Prostate gland (tissue), 2 donors: ENCODE measurements at regions not wholly inside any gene's neighbourhood (a gene's known extent, or its start where the extent isn't known, plus 50 kb on each side); places are given as distances from the start of the nearest gene placed in this dataset.
A peak's percentile ranks its signal among the peaks of the same experiment; 100 is the strongest.

Experiments used
- DNase-seq: peaks from one replicate; pipeline ENCODE4 v3.0.0-alpha.2; 2019; ENCODE audit warnings: low spot score
- H3K27ac ChIP-seq, 2 donors: fragments of 200-600 bp; sonication (generic); 2 replicates each; pipeline ENCODE4 v1.5.1; 2017 to 2019
- H3K27me3 ChIP-seq: fragments of 200-600 bp; sonication (generic); replicated peaks from 2 replicates; pipeline ENCODE4 v1.5.1; 2019; ENCODE audit not compliant: insufficient read depth
- H3K36me3 ChIP-seq, 2 donors: fragments of 200-600 bp; sonication (generic); 1 replicate in 1 of 2; 2 replicates in 1 of 2; pipeline versions ENCODE4 v1.5.1 to v1.8.1; 2017 to 2019
- H3K4me1 ChIP-seq: fragments of 200-600 bp; sonication (generic); replicated peaks from 2 replicates; pipeline ENCODE4 v1.5.1; 2019
- H3K4me3 ChIP-seq, 2 donors: fragments of 200-600 bp; sonication (generic); 2 replicates each; pipeline ENCODE4 v1.5.1; 2017 to 2019
- H3K9me3 ChIP-seq: fragments of 200-600 bp; sonication (generic); 2 replicates; pipeline ENCODE4 v1.5.1; 2017
- CTCF ChIP-seq, 4 experiments: fragments of 200-600 bp in 2 of 4; fragments of 450-650 bp in 2 of 4; sonication (generic) in 2 of 4; IDR thresholded peaks; 1 replicate in 3 of 4; 2 replicates in 1 of 4; pipeline ENCODE4 v1.5.1; 2016 to 2019; ENCODE audit warnings: antibody characterized with exemption in 4 of 4, mild to moderate bottlenecking in 2 of 4, moderate library complexity in 2 of 4
- POLR2A ChIP-seq: fragments of 450-650 bp; IDR thresholded peaks from one replicate; pipeline ENCODE4 v1.6.1; 2016; ENCODE audit warnings: antibody characterized with exemption, mild to moderate bottlenecking
- POLR2AphosphoS5 ChIP-seq: sonication (generic); formaldehyde crosslinking; IDR thresholded peaks from one replicate; pipeline ENCODE4 v1.6.1; 2017; ENCODE audit warnings: antibody characterized with exemption
- WGBS: methylation state at CpG from one replicate; pipeline ENCODE4 v1.1.5; 2018; 5-methylcytosine and 5-hydroxymethylcytosine counted together
- intact Hi-C: fragments of 100-400 bp; cut with DNase I; formaldehyde crosslinking; loops from one replicate; pipeline ENCODE4 v1.14.2; 2022

- WGBS, result 63% methylated on average over 8 of the region's 8 CpGs
- Histone ChIP-seq H3K4me1 (peaks cover 13% of the 10 kb centered on the region), H3K36me3 (no peaks in the 10 kb centered on the region), H3K4me3 (no peak overlapping the region), H3K27me3 (no peaks in the 10 kb centered on the region), H3K27ac (peak overlapping the region; percentile 41 to 50), H3K9me3 (no peaks in the 10 kb centered on the region)
- intact Hi-C loops, result no loop called here
- TF ChIP-seq POLR2AphosphoS5, result no peak
- no peak for TF ChIP-seq CTCF (IDR thresholded peaks at IDR 0.05)
- TF ChIP-seq POLR2A, result no peak
- DNase-seq, result no peak
Observed at GRCh38 chr12:124726596-124727263, 136.9 kb downstream of the SCARB1 start.

- Histone ChIP-seq H3K27me3 (no peaks in the 10 kb centered on the region), H3K4me3 (no peak overlapping the region), H3K4me1 (peaks cover 12% of the 10 kb centered on the region), H3K36me3 (no peaks in the 10 kb centered on the region), H3K27ac (no peak overlapping the region), H3K9me3 (no peaks in the 10 kb centered on the region)
- TF ChIP-seq POLR2A (no peak), POLR2AphosphoS5 (no peak), CTCF (IDR thresholded peaks at IDR 0.05) (no peak)
- intact Hi-C loops, result no loop called here
- 92% methylated on average over 7 of the region's 7 CpGs for WGBS
- DNase-seq, result no peak
Observed at GRCh38 chr12:124725597-124726237, 137.9 kb downstream of the SCARB1 start.

DNA sequence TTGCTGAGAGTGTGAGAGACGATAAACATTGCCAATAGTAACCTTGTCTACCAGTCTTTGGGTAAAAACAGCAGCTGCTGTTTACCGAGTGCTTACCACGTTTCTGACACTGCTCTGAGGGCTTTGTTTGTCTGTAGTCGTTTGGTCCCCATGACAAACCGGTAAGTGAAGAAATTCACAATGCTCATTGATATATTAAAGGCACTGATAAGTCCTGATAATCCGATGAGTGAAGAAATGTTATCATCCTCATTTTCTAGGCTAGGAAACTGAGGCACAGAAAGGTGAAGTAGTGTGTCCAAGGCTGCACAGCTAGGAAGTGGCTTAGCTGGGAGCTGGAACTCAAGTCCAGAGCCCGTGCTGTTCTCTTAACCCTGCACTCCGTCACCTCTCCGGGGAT, 138.6 kb downstream of the SCARB1 start:
- no peaks in the 10 kb centered on the region for H3K9me3 ChIP-seq
- H3K27ac ChIP-seq, result no peak overlapping the region
- 86% methylated on average over 9 of the region's 9 CpGs for WGBS
- H3K27me3 ChIP-seq, result no peaks in the 10 kb centered on the region
- TF ChIP-seq POLR2A (no peak), POLR2AphosphoS5 (no peak)
- peaks cover 9% of the 10 kb centered on the region for H3K4me1 ChIP-seq
- no peaks in the 10 kb centered on the region for H3K36me3 ChIP-seq
- no peak overlapping the region for H3K4me3 ChIP-seq
- intact Hi-C loops, result no loop called here
- DNase-seq, result no peak

GRCh38 chr12:124722878-124723277, 140.8 kb downstream of the SCARB1 start:
- Histone ChIP-seq H3K4me3 (no peak overlapping the region), H3K27ac (no peak overlapping the region), H3K4me1 (peaks cover 18% of the 10 kb centered on the region), H3K27me3 (no peaks in the 10 kb centered on the region), H3K9me3 (no peaks in the 10 kb centered on the region), H3K36me3 (no peaks in the 10 kb centered on the region)
- intact Hi-C loops, result no loop called here
- WGBS, result 90% methylated on average over 3 of the region's 3 CpGs
- TF ChIP-seq CTCF (IDR thresholded peaks at IDR 0.05), result no peak
- TF ChIP-seq POLR2AphosphoS5, result no peak
- TF ChIP-seq POLR2A, result no peak
- no peak for DNase-seq

DNA sequence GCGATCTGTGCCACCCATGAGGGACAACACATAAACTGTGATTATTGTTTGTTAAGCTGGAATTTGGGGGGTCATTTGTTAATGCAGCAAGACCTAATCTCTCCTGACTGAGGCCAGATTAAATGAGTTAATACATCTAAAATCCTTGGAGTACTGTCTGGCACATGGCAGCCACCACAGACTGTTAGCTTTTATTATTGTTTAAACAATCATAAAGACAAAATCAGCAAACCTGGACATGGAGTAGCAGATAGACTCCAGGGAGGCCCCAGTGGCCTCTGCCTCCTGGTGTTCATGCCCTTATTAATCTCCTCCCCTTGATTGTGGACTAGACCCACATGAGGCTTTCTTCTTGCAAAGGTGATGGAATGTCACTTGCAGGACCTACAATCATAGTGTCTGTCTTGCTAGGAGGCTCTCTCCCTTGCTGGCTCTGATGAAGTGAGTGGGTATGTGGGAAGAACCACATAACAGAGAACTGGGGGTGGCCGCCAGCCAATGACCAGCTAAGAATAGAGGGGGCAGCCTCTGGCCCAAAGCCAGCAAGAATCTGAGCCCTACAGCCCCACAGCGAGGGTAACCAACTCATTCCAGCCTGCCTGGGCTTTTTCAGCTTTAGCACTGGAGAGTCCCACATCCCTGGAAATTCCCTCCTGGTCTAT, 142.0 kb downstream of the SCARB1 start:
- no peak for TF ChIP-seq POLR2A
- no peak for TF ChIP-seq POLR2AphosphoS5
- DNase-seq, result no peak
- H3K36me3 ChIP-seq, result no peaks in the 10 kb centered on the region
- peaks cover 12% of the 10 kb centered on the region for H3K4me1 ChIP-seq
- H3K9me3 ChIP-seq, result no peaks in the 10 kb centered on the region
- peak overlapping the region; percentile 80 to 82 for H3K27ac ChIP-seq
- intact Hi-C loops, result loop anchor here (2.0 kb wide), 1 partner anchor 33 kb away; no protein-coding TSS in a partner anchor
- 83% methylated on average over 3 of the region's 3 CpGs for WGBS
- H3K27me3 ChIP-seq, result no peaks in the 10 kb centered on the region
- no peak overlapping the region for H3K4me3 ChIP-seq
